ES-I3 (cell line): ENCODE measurements at regions not wholly inside any gene's neighbourhood (a gene's known extent, or its start where the extent isn't known, plus 50 kb on each side); places are given as distances from the start of the nearest gene placed in this dataset.
"Not testable (repeated sequence)": the region's sequence is repeated elsewhere in the genome, so short reads cannot be mapped to it uniquely, and the experiment has no call there.

Experiments used
- H3K36me3 ChIP-seq: 2 replicates; pipeline ENCODE4 v1.6.1; 2013; ENCODE audit warnings: mild to moderate bottlenecking, low read length, control low read depth, moderate library complexity; ENCODE audit not compliant: insufficient read depth
- H3K4me1 ChIP-seq: 2 replicates; pipeline ENCODE4 v1.6.1; 2013; ENCODE audit warnings: mild to moderate bottlenecking, control low read depth, low read length; ENCODE audit not compliant: insufficient read depth
- H3K9ac ChIP-seq: 2 replicates; pipeline ENCODE4 v1.6.1; 2013; ENCODE audit warnings: low read depth, mild to moderate bottlenecking, low read length, moderate library complexity
- H3K9me3 ChIP-seq: 2 replicates; pipeline ENCODE4 v1.6.1; 2013; ENCODE audit warnings: mild to moderate bottlenecking, low read length, moderate library complexity; ENCODE audit not compliant: control insufficient read depth, insufficient read depth

DNA sequence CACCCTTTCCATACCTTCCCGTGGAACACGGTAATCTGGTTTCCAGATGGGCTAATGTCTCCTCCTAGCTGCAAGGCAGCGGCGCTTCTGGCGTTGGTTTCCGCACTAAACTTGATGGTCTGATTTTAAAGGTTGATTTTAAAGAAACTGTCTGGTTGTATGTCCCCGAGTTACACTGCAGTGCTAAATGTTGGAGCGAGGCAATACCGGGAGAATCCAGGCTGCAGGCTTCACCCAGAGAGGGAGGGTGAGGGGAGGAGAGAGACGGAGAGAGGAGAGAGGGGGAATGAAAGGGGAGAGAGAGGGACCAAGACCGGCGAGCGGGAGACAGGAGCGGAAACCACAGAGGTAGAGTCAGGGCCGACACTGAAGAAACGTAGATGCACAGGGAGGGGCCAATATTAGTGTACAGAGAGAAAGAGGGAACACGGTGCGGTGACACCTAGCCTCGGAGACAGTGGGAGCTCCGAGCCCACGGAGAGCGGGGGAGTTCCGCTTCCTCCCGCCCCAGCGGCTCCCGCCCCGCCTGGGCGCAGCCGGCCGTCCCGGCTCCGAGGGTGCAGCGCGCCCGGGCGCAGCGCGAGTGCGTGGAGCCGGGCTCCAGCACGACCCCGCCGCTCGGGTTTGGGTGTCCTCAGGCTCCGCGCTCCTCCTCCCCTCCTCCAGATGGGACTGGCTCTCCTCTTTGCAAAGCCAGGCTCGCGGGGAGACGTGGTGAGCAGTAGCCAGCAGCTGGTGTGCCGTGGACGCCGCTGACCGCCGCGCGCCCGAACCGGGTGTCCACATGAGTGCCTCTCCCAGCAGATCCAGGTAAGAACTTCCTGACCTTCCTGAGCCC is 71.9 kb upstream of the GRAMD1B start:
- Histone ChIP-seq H3K4me1 (no peaks in the 10 kb centered on the region), H3K9me3 (no peaks in the 10 kb centered on the region), H3K9ac (peak overlapping the region; percentile 61), H3K36me3 (no peaks in the 10 kb centered on the region)

DNA sequence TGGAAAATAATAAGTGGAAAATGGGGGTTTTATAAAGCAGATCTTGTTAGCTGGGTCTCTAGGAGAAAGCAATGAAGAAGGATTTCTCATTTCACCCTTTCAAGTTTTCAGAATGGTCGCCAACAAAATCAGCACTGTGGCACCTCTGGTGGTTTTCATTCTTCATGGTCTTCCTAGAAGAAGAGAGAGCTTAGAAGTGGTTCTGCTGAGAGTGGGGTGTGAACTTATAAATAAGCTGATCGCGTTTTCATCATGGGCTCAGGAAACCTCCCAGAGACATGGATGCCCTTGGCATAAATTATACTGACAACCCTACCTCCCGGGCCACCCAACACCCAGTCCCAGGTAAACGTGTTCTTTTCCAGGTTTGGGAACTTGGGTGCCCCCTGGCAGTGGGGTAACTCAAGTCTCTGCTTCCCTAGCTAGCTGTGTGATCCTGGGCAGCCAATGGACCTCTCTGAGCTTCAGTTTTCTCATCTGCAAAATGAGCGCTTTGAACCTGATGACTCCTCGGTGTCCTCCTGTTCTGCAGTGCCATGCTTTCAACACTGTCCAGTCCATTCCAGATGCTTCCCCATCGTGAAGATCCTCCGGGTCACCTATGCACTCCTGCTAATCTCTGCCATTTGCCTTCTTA is 72.6 kb upstream of the GRAMD1B start:
- Histone ChIP-seq H3K4me1 (no peaks in the 10 kb centered on the region), H3K36me3 (no peaks in the 10 kb centered on the region), H3K9me3 (no peaks in the 10 kb centered on the region), H3K9ac (peak overlapping the region; percentile 61; the same call in 1 of the 2 replicates)

DNA sequence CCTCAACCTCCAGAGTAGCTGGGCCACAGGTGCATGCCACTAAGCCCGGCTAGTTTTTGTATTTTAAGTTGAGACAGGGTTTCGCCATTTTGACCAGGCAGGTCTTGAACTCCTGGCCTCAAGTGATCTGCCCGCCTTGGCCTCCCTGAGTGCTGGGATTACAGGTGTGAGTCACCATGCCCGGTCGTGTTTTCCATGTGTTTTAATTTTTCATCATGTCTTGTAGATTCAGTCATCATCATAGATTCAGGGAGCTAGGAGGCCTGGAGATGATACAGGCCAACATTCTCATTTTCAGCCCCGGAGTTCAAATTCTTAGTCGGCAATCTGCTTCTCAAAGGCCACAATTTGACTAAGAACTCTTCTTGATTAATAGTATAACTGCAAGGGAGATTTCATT is 73.5 kb upstream of the GRAMD1B start:
- H3K36me3 ChIP-seq: no peaks in the 10 kb centered on the region
- H3K4me1 ChIP-seq: peaks cover 2% of the 10 kb centered on the region
- H3K9me3 ChIP-seq: no peaks in the 10 kb centered on the region
- H3K9ac ChIP-seq: no peak overlapping the region

DNA sequence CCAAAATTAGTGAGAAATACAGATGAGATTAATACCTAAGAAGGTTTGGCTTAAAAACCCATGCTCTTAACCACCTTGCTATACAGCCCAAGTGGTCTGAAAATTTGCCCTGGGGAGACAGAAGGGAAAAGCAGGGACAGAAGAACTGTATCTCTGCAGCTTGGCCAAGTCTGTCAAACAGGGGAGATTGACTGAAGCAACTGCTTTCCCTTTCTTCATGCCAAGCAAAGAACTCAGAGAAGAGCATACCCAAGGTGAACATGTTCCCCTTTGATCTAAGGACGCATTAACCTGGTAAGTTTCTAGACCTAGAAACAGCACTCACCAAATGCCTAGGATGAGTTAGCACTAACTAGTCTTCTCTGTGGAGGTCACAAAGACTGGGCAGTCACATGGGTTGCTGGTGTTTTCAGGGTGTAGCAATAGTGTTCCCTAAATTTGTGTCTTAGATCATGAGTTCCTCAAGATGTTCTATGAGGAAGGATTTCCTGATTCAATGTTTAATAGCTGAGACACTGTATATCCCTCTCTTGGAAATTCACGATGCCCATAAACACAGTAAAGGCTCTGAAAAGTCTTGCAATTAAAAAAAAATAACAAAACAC is 75.6 kb upstream of the GRAMD1B start:
- Histone ChIP-seq H3K4me1 (peaks cover 4% of the 10 kb centered on the region), H3K9ac (no peak overlapping the region), H3K9me3 (no peaks in the 10 kb centered on the region), H3K36me3 (no peaks in the 10 kb centered on the region)

DNA sequence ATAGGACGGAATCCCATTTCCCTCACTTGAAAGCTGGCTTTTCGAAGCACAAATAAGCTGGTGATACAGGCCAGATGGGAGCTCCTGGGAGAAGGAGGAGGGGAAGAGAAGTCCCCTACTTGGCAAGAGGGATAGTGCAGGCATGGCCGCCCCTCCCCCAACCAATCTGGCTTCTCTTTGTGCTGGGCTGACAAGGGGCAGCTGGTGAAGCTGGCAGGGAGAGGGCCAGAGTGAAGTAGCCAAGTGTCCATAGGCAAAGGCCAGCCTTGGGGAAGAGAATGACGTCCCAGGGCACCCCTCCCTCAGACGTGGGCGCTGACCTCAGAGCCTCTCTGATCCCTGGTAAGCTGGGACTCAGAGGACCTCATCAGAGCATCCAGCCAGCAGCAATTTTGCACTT is 78.7 kb upstream of the GRAMD1B start:
- H3K9ac ChIP-seq: no peak overlapping the region
- no peaks in the 10 kb centered on the region for H3K36me3 ChIP-seq
- H3K4me1 ChIP-seq: peaks cover 4% of the 10 kb centered on the region
- H3K9me3 ChIP-seq: no peaks in the 10 kb centered on the region

DNA sequence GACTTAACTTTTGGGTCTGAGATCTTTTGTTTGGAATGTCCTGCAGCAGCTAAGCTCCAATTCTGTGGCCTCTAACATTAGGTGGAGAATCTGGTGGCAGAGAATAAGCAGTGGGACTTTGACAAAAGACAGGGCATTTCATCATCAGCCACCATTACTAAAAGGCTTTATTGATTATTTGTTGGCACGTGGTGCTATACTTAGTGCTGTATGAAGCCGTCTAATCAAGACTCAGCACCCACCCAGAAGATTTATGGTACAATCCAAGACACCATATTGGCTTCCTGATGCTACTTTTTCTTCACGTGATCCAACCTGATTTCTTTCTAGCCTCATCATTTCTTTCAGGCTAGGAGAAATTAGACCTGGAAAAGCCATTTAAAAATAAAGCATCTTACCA is 80.7 kb upstream of the GRAMD1B start:
- H3K4me1 ChIP-seq: peaks cover 4% of the 10 kb centered on the region

DNA sequence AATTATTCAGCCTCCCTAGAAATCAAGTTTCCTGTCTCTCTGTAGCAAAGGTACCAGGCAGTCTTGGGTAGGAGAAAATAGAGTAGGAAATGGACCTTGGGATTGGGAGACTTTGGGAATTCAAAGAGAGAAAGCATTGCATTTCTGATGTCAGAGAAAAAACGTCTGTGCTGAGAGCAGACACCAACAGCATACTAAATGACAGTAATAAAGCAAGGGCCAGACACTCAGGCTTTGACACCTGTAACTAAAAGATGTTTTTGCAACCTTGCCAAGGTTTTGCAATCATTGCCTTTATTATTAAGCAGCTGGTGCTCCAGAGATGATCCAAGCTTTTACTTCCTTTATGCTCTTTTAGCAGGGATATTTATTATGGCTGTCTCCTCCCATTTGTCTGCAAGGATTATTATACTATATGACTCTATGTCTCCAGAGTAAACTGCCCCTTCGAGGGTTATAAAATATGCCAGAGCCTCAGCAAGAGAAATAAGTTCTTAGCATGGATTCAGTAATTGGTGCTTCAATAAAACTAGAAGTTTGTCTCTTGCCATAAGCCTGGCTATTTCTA is 85.2 kb upstream of the GRAMD1B start:
- Histone ChIP-seq H3K4me1 (no peaks in the 10 kb centered on the region), H3K9ac (no peak overlapping the region), H3K36me3 (no peaks in the 10 kb centered on the region), H3K9me3 (no peaks in the 10 kb centered on the region; the same call in 1 of the 2 replicates)

More for the DNA sequence above, 80.7 kb upstream of the GRAMD1B start:
- Histone ChIP-seq H3K36me3 (no peaks in the 10 kb centered on the region), H3K9me3 (no peaks in the 10 kb centered on the region), H3K9ac (no peak overlapping the region)

DNA sequence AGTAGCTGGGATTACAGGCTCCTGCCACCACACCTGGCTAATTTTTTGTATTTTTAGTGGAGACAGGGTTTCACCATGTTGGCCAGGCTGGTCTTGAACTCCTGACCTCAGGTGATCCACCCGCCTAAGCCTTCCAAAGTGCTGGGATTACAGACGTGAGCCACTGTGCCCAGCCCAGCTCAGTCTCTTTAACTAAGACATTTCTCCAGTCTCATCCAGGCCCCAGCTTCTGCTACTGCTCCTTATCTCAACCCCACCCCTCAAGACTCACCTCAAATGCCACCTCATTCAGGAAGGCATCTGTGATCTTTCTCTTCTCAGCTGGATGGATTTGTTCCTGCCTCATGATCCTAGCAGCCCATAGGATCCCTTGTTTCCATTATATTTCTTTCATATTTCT is 85.9 kb upstream of the GRAMD1B start:
- not testable (repeated sequence) for H3K9me3 ChIP-seq, H3K9ac ChIP-seq, H3K4me1 ChIP-seq, H3K36me3 ChIP-seq

DNA sequence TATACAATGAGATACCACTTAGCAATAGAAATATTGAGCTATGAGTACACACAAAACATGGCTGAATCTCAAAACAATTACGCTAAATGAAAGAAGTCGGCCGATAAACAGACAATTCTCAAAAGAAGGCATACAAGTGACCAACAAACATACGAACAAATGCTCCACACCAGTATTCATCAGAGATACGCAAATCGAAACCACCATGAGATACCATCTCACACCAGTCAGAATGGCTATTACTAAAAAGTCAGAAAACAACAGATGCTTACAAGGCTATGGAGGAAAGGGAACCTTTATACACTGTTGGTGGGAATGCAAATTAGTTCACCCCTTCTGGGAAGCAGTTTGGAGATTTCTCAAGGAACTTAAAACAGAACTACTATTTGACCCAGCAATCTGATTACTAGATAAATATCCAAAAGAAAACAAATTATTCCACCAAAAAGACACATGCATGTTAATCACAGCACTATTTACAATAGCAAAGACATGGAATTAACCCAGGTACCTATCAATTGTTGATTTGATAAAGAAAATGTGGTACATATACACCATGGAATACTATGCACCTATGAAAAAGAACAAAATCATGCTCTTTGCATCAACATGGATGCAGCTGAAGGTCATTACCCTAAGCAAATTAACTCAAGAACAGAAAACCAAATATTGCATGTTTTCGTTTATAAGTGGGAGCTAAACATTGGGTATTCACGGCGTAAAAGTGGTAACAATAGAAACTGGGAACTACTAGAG is 90.9 kb upstream of the GRAMD1B start:
- no peaks in the 10 kb centered on the region; the same call in 1 of the 2 replicates for H3K9me3 ChIP-seq
- no peaks in the 10 kb centered on the region for H3K4me1 ChIP-seq
- no peak overlapping the region for H3K9ac ChIP-seq
- no peaks in the 10 kb centered on the region for H3K36me3 ChIP-seq

DNA sequence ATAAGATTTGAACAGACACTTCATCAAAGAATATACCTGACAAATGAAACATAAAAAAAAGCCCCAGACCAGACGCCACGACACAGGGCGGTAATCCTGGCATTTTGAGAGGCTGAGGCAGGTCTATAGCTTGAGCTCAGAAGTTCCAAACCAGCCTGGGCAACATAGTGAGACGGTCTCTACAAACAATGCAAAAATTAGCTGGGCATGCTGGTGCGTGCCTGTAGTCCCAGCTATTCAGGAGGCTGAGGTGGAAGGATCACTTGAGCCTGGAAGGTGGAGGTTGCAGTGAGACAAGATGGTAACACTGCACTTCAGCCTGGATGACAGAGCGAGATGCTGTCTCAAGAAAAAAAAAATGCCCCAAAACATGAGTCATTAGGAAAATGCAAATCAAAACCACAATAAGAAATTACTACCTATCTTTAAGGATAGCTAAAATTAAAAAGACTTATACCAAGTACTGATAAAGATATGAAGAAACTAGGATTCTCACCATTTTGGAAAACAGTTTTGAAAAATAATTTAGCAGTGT is 91.7 kb upstream of the GRAMD1B start:
- Histone ChIP-seq H3K9ac (no peak overlapping the region), H3K9me3 (no peaks in the 10 kb centered on the region; the same call in 1 of the 2 replicates), H3K4me1 (no peaks in the 10 kb centered on the region), H3K36me3 (no peaks in the 10 kb centered on the region)

DNA sequence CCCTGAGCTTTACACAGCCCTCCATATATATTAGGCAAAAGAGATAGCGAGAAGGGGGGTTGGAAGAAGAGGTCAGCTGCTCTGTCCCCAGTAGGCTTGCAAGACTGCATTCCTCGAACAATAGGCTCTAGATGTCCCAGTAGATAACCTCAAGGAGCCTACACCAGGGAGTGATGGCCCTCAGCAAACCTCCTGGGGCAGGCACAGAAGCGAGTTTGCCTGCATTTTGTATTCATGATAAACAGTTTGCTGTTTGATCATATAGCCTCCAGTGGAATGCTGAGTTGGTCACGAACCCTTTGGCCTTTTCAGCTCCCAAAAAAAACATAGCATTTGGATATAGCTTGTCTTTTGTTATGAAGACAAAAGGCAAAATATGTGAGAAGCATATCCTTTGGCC is 95.1 kb upstream of the GRAMD1B start:
- H3K9me3 ChIP-seq: no peaks in the 10 kb centered on the region; the same call in 1 of the 2 replicates
- H3K4me1 ChIP-seq: no peaks in the 10 kb centered on the region
- H3K9ac ChIP-seq: no peak overlapping the region
- H3K36me3 ChIP-seq: no peaks in the 10 kb centered on the region

DNA sequence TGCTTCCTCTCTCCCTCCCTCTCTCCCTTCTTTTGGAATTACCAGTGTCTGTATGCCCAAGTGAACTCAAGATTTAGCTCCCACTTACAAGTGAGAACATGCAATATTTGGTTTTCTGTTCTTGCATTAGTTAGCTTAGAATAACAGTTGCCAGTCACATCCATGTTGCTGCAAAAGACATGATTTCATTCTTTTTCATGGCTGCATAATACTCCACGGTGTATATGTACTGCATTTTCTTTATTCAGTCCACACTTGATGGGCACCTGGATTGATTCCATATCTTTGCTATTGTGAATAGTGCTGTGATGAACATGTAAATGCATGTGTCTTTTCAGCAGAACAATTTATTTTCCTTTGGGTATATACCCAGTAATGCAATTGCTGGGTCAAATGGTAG is 97.5 kb upstream of the GRAMD1B start:
- not testable (repeated sequence) for H3K4me1 ChIP-seq, H3K9ac ChIP-seq, H3K36me3 ChIP-seq, H3K9me3 ChIP-seq

DNA sequence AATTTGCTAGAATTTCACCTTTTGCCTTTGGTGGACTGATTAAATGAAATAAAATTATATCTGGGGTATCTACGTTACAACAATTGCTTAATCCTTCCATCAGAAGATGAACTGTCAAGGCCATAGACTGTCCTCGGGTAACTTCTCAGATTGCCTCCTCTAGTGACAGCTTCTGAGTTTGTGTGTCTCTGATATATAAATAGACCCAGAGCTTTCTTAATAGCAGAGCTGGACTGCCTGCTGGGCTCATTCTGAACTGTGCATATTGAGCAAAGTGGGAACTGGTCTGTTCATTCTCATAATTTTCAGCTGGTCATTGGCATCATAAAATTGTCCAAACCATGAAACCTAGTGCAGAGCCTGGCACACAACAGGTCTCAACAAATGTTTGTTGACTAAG is 99.1 kb upstream of the GRAMD1B start:
- H3K9me3 ChIP-seq: no peaks in the 10 kb centered on the region
- H3K9ac ChIP-seq: no peak overlapping the region
- no peaks in the 10 kb centered on the region for H3K36me3 ChIP-seq

DNA sequence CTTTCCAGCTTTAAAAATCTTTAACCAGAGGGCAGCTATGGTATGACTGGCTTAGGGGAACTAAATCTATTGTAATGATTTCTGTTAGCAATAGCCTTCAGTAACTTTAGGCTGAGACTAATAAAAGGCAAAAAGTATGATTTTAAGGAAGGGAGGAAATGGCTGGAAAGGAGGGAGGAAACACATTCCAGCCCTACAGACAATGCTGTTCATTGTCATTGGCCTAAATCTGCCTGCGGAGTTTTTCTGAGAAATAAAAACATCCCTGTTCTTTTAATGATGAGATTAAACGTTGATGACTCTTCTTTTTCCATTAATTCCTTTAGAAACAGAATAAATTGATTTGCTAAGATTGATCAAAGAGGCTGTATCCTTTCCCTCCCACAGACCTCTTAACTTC is 99.6 kb upstream of the GRAMD1B start:
- Histone ChIP-seq H3K36me3 (no peaks in the 10 kb centered on the region), H3K9me3 (no peaks in the 10 kb centered on the region), H3K9ac (no peak overlapping the region), H3K4me1 (no peaks in the 10 kb centered on the region)

More for the DNA sequence above, 99.1 kb upstream of the GRAMD1B start:
- no peaks in the 10 kb centered on the region for H3K4me1 ChIP-seq
